Chondrocyte (in vitro differentiated cells): ENCODE measurements at regions not wholly inside any gene's neighbourhood (a gene's known extent, or its start where the extent isn't known, plus 50 kb on each side); places are given as distances from the start of the nearest gene placed in this dataset.

Experiments
- DNase-seq: peaks from one replicate; pipeline ENCODE4 v3.0.0; 2021; ENCODE audit warnings: mixed read lengths, low spot score
- H3K27ac Mint-ChIP-seq: one replicate; pipeline ENCODE4 v1.8.0; 2021; ENCODE audit warnings: mild to moderate bottlenecking, moderate library complexity, mixed read lengths; ENCODE audit not compliant: unreplicated experiment
- H3K27me3 Mint-ChIP-seq: 2 replicates; pipeline ENCODE4 v1.8.0; 2021; ENCODE audit warnings: low read depth, mixed read lengths
- H3K36me3 Mint-ChIP-seq: 2 replicates; pipeline ENCODE4 v1.8.0; 2021; ENCODE audit warnings: low read depth, mixed read lengths
- H3K4me1 Mint-ChIP-seq: 2 replicates; pipeline ENCODE4 v1.8.0; 2021; ENCODE audit warnings: low read depth, mild to moderate bottlenecking, mixed read lengths
- H3K4me3 Mint-ChIP-seq: one replicate; pipeline ENCODE4 v1.8.0; 2021; ENCODE audit warnings: mild to moderate bottlenecking, moderate library complexity, mixed read lengths; ENCODE audit not compliant: unreplicated experiment
- H3K9me3 Mint-ChIP-seq: 2 replicates; pipeline ENCODE4 v1.8.0; 2021; ENCODE audit warnings: low read depth, mixed read lengths
- TF ChIP-seq, protein P1 (sequence below): fragments of 200-600 bp; sonication (generic); IDR thresholded peaks from 2 replicates; pipeline ENCODE4 v1.5.0; 2021; ENCODE audit warnings: antibody characterized with exemption, mild to moderate bottlenecking, moderate library complexity

DNA sequence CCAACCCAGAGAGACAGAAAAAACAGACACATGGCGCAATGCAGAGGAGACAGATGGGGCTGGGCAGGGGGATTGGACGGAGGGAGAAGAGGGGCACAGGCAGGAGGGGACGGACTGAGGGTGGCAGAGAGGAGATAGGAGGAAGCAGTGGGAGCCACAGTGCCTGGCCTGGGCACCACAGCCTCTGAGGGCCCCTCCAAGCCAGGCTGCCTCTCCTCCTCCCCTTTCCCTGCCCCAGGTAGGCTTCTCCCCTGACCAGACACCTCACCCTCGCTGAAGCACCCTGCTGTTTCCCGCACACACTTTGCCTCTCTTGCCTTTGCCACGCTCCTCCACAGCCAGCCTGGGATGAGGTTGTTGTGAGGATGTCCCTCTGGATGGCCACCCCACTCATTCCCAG lies 84.0 kb upstream of the PRR20G start:
- Mint-ChIP-seq H3K4me3 (no peak overlapping the region), H3K36me3 (no peaks in the 10 kb centered on the region), H3K9me3 (peaks cover 4% of the 10 kb centered on the region), H3K27me3 (peaks cover 53% of the 10 kb centered on the region), H3K27ac (no peak overlapping the region), H3K4me1 (no peaks in the 10 kb centered on the region)
- DNase-seq, result no peak
- TF ChIP-seq, protein P1, sequence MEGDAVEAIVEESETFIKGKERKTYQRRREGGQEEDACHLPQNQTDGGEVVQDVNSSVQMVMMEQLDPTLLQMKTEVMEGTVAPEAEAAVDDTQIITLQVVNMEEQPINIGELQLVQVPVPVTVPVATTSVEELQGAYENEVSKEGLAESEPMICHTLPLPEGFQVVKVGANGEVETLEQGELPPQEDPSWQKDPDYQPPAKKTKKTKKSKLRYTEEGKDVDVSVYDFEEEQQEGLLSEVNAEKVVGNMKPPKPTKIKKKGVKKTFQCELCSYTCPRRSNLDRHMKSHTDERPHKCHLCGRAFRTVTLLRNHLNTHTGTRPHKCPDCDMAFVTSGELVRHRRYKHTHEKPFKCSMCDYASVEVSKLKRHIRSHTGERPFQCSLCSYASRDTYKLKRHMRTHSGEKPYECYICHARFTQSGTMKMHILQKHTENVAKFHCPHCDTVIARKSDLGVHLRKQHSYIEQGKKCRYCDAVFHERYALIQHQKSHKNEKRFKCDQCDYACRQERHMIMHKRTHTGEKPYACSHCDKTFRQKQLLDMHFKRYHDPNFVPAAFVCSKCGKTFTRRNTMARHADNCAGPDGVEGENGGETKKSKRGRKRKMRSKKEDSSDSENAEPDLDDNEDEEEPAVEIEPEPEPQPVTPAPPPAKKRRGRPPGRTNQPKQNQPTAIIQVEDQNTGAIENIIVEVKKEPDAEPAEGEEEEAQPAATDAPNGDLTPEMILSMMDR, result no peak

DNA sequence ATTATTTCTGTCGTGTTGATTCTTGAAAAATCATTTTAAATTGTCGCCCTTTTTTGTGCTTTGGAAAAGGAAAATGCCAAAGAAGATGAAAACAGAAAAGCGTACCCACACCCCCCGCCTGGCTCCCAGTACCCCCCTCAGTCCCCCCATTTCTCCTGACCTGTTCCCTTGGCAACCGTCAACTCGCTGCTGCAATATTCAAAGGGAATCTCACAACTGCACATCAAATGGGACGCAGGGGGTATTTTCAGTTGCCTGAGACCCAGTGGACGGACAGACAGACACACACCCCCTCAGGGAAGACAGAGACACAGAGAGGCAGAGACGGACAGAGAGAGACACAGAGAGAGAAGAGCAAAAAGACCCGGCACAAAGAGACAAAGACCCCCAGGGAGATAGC lies 83.5 kb upstream of the PRR20G start:
- H3K4me3 Mint-ChIP-seq, result no peak overlapping the region
- no peak overlapping the region for H3K27ac Mint-ChIP-seq
- H3K9me3 Mint-ChIP-seq, result peaks cover 4% of the 10 kb centered on the region
- no peaks in the 10 kb centered on the region for H3K36me3 Mint-ChIP-seq
- peaks cover 59% of the 10 kb centered on the region for H3K27me3 Mint-ChIP-seq
- no peak for DNase-seq
- TF ChIP-seq, protein P1, result no peak
- H3K4me1 Mint-ChIP-seq, result no peaks in the 10 kb centered on the region

DNA sequence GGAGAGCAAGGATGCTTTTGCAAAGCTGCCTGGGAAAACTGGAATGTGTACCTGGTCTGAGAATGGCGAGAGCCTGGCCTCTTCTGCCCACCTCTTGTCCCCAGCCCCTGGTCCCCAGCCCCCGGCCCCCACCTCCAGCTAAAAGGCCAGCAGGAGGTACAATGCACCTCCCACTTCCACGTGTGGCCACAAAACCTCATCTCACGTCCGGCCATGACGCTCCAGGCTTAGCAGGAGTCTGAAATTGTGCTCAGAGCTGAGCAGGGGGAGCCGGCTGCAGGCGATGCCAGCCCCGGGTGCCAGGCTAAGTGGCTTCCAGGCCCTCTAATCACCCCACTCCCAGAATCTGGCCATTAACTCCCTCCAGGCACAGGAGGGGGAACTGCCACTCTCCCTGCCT lies 83.1 kb upstream of the PRR20G start:
- Mint-ChIP-seq H3K9me3 (peaks cover under 1% of the 10 kb centered on the region), H3K27ac (no peak overlapping the region), H3K4me3 (no peak overlapping the region), H3K36me3 (no peaks in the 10 kb centered on the region), H3K27me3 (peaks cover 61% of the 10 kb centered on the region), H3K4me1 (no peaks in the 10 kb centered on the region)
- TF ChIP-seq, protein P1, result no peak
- no peak for DNase-seq

DNA sequence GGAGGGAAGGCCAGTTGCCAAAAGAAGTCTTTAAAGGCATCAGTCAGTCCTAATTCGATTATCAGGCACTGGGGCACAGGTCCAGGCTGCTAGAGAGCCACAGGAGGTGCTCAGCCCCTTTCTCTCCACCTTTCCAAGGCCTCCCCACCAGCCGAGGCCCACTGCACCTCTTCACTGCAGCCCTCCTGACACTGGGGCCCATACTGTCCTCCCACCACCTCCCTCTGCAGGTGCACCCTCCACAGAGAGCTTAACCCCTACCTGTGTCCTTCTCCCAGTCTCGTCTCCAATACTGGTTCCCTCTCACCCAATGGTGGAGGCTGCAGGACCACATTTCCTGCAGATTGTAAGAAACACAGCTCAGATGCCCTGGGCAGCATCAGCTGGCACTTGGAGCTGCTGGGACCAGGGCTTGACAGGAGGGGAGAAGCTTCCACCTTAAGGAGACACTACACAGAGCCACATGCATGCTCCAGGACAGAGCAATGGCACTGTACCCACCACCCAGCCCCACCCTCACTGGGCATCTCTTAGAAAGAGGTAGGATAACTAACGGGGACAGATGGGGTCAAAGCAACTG lies 81.6 kb upstream of the PRR20G start:
- peaks cover 2% of the 10 kb centered on the region for H3K9me3 Mint-ChIP-seq
- no peak for DNase-seq
- H3K27me3 Mint-ChIP-seq, result peaks cover 68% of the 10 kb centered on the region
- H3K36me3 Mint-ChIP-seq, result no peaks in the 10 kb centered on the region
- H3K4me3 Mint-ChIP-seq, result no peak overlapping the region
- H3K4me1 Mint-ChIP-seq, result no peaks in the 10 kb centered on the region
- TF ChIP-seq, protein P1, result no peak
- no peak overlapping the region for H3K27ac Mint-ChIP-seq

DNA sequence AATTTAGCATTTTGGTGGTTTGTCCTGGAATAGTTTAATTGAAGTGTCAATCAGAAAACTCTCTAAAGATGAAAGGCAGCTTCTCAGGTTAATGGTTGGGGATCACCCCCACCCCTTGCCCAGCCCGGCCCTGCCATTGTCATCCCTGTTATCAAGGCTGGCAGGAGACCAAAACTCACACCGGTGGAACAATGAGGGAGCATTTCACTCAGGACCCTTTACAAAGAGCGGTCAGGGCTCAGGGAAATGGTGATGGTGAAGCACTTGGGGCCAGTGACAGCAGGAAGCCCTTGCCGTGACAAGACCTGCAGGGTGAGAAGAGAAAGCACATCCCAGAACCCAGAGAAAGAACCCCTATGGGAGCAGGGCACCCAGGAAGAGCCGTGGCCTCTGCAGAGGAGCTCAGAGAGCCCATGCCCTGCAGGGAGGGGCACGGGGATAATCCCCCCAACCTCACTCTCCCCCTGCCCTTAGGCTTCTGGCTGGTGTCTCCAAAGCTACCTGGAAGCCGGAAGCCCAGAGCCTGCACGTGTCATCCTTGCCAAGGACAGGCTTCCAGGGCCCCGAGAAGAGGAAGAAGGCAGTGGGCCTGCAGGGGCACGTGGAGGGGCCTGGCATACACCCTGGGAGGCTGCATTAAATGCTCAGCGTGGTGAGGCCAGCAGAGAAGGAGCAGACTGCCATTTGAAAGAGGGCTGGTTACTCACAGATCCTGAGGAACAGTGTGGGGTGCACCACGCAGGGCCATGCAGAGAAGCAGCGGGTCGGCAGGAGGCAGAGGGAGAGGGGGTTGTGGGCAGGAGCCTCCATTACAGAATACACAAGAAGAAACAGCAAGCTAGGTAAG lies 80.6 kb upstream of the PRR20G start:
- DNase-seq, result no peak
- TF ChIP-seq, protein P1, result no peak
- no peaks in the 10 kb centered on the region for H3K4me1 Mint-ChIP-seq
- H3K27ac Mint-ChIP-seq, result no peak overlapping the region
- peaks cover 69% of the 10 kb centered on the region for H3K27me3 Mint-ChIP-seq
- H3K9me3 Mint-ChIP-seq, result peaks cover 2% of the 10 kb centered on the region
- no peak overlapping the region for H3K4me3 Mint-ChIP-seq
- H3K36me3 Mint-ChIP-seq, result no peaks in the 10 kb centered on the region
